GM21737 (cell line): ENCODE measurements at regions not wholly inside any gene's neighbourhood (a gene's known extent, or its start where the extent isn't known, plus 50 kb on each side); places are given as distances from the start of the nearest gene placed in this dataset.
A peak's percentile ranks its signal among the peaks of the same experiment; 100 is the strongest.

ENCODE experiments used
- ATAC-seq: cut with Tn5 transposase; IDR thresholded peaks from one replicate; pipeline ENCODE4 v1.9.1; 2021; ENCODE audit warnings: mild to moderate bottlenecking, moderate library complexity; ENCODE audit not compliant: unreplicated experiment

GRCh38 chr9:19600538-19600937 is 188.3 kb downstream of the SLC24A2 start:
- no peak for ATAC-seq

GRCh38 chr9:19598722-19599121 is 189.9 kb downstream of the ACER2 start:
- no peak for ATAC-seq

- ATAC-seq: no peak
These were observed 188.4 kb downstream of the ACER2 start for GRCh38 chr9:19597176-19597575.

- ATAC-seq: no peak
These were observed 186.2 kb downstream of the ACER2 start for GRCh38 chr9:19595003-19595402.

- no peak for ATAC-seq
These were observed 178.9 kb downstream of the ACER2 start for GRCh38 chr9:19587678-19588077.

GRCh38 chr9:19583890-19584289 is 175.1 kb downstream of the ACER2 start:
- no peak for ATAC-seq

- no peak for ATAC-seq
These were observed 168.6 kb downstream of the ACER2 start for GRCh38 chr9:19577411-19577810.

GRCh38 chr9:19568946-19569345 is 160.1 kb downstream of the ACER2 start:
- ATAC-seq: no peak

- ATAC-seq: no peak
These were observed 155.7 kb downstream of the ACER2 start for GRCh38 chr9:19564396-19565061.

- ATAC-seq: no peak
These were observed 146.4 kb downstream of the ACER2 start for GRCh38 chr9:19555214-19555613.

- ATAC-seq: no peak
These were observed 145.7 kb downstream of the ACER2 start for GRCh38 chr9:19554529-19554928.

GRCh38 chr9:19553441-19553840 is 144.6 kb downstream of the ACER2 start:
- ATAC-seq: no peak

- ATAC-seq: no peak
These were observed 143.7 kb downstream of the ACER2 start for GRCh38 chr9:19552282-19553105.

- peak; percentile 70 for ATAC-seq
These were observed 142.5 kb downstream of the ACER2 start for GRCh38 chr9:19551124-19551929.

- no peak for ATAC-seq
These were observed 141.2 kb downstream of the ACER2 start for GRCh38 chr9:19550009-19550408.

- ATAC-seq: no peak
These were observed 124.6 kb downstream of the ACER2 start for GRCh38 chr9:19533373-19533772.

GRCh38 chr9:19527663-19528062 is 118.9 kb downstream of the ACER2 start:
- ATAC-seq: no peak

- no peak for ATAC-seq
These were observed 113.7 kb downstream of the ACER2 start for GRCh38 chr9:19522558-19522957.

- ATAC-seq: no peak
These were observed 112.4 kb downstream of the ACER2 start for GRCh38 chr9:19521205-19521604.

GRCh38 chr9:19517202-19517942 is 108.6 kb downstream of the ACER2 start:
- no peak for ATAC-seq

- no peak for ATAC-seq
These were observed 107.5 kb downstream of the ACER2 start for GRCh38 chr9:19516348-19516747.
